Brain microvascular endothelial cell (primary cell): ENCODE measurements at regions not wholly inside any gene's neighbourhood (a gene's known extent, or its start where the extent isn't known, plus 50 kb on each side); places are given as distances from the start of the nearest gene placed in this dataset.
A peak's percentile ranks its signal among the peaks of the same experiment; 100 is the strongest.
"Not testable (repeated sequence)": the region's sequence is repeated elsewhere in the genome, so short reads cannot be mapped to it uniquely, and the experiment has no call there.

Source experiments
- DNase-seq: peaks from one replicate; pipeline ENCODE4 v3.0.0-alpha.2; 2020
- H3K27ac ChIP-seq: fragments of 250-450 bp; sonication (Bioruptor Pico); 2 replicates; pipeline ENCODE4 v1.5.1; 2020; ENCODE audit warnings: mild to moderate bottlenecking, moderate library complexity
- H3K27me3 ChIP-seq: fragments of 250-450 bp; sonication (Bioruptor Pico); replicated peaks from 2 replicates; pipeline ENCODE4 v1.5.1; 2020; ENCODE audit warnings: mild to moderate bottlenecking
- H3K36me3 ChIP-seq: fragments of 250-450 bp; sonication (Bioruptor Pico); replicated peaks from 2 replicates; pipeline ENCODE4 v1.5.1; 2020; ENCODE audit warnings: mild to moderate bottlenecking
- H3K4me3 ChIP-seq: 2 replicates; pipeline ENCODE4 v1.5.1; 2011; ENCODE audit warnings: low read depth, mild to moderate bottlenecking, control low read depth, low read length, moderate library complexity
- CTCF ChIP-seq: IDR thresholded peaks from 2 replicates; pipeline ENCODE4 v1.5.1; 2011; ENCODE audit warnings: low read depth, mild to moderate bottlenecking, moderate library complexity, low read length, control low read depth, inconsistent platforms; ENCODE audit errors: missing control alignments
- in situ Hi-C: cut with HindIII; loops from 2 replicates; pipeline ENCODE4 v1.10.0; 2017; ENCODE audit warnings: low sequenced_read_pairs, low pct_ligation_motif_present

GRCh38 chr2:64745562-64745961 is 91.8 kb upstream of the SERTAD2 start:
- TF ChIP-seq CTCF: no peak
- no peaks in the 10 kb centered on the region for H3K27me3 ChIP-seq
- no peak for DNase-seq
- no peak overlapping the region for H3K27ac ChIP-seq
- H3K4me3 ChIP-seq: no peak overlapping the region
- no peaks in the 10 kb centered on the region for H3K36me3 ChIP-seq
- in situ Hi-C loops: no loop called here

DNA sequence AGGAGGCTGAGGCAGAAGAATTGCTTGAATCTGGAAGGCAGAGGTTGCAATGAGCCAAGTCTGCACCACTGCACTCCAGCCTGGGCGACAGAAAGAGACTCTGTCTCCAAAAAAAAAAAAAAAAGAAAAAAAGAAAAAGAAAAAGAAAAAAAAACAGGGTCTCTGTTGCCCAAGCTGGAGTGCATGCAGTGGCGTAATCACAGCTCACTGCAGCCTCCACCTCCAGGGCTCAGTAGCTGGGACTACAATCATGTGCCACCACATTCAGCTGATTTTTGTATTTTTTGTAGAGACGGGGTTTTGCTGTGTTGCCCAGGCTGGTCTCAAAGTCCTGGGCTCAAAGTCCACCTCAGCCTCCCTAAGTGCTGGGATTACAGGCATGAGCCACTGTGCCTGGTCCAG is 94.0 kb upstream of the SERTAD2 start:
- in situ Hi-C loops: not testable (repeated sequence)

GRCh38 chr2:64748147-64748546 is 94.4 kb upstream of the SERTAD2 start:
- no peak overlapping the region for H3K27ac ChIP-seq
- in situ Hi-C loops: no loop called here
- no peak for TF ChIP-seq CTCF
- H3K27me3 ChIP-seq: no peaks in the 10 kb centered on the region
- H3K4me3 ChIP-seq: no peak overlapping the region
- H3K36me3 ChIP-seq: no peaks in the 10 kb centered on the region
- DNase-seq: no peak

More for the DNA sequence above, 94.0 kb upstream of the SERTAD2 start:
- H3K36me3 ChIP-seq, H3K4me3 ChIP-seq, H3K27ac ChIP-seq, DNase-seq, H3K27me3 ChIP-seq: not testable (repeated sequence)

GRCh38 chr2:64748561-64748960 is 94.8 kb upstream of the SERTAD2 start:
- in situ Hi-C loops: no loop called here
- H3K36me3 ChIP-seq: no peaks in the 10 kb centered on the region
- no peak overlapping the region for H3K27ac ChIP-seq
- DNase-seq: no peak
- no peak for TF ChIP-seq CTCF
- H3K4me3 ChIP-seq: no peak overlapping the region
- H3K27me3 ChIP-seq: no peaks in the 10 kb centered on the region

DNA sequence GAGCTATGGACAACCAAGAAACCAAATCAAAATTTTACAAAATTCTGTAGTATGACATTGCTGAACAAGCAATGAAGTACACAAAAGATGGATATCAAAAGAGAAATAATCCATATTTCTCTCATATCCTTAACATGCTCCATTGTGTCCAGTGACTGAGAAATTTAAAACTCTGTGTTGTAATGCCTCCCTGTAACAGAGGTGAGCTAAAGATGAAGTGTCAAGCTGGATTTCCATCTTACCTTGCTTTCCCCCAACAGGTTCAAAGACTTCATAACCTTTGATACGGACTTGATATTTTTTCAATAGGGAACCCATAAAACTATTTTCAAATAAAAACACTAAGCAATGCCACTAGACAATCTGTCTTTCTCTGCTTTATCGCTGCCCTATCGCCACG is 95.7 kb upstream of the SERTAD2 start:
- no peaks in the 10 kb centered on the region for H3K36me3 ChIP-seq
- H3K4me3 ChIP-seq: peak overlapping the region; percentile 83
- no peaks in the 10 kb centered on the region for H3K27me3 ChIP-seq
- in situ Hi-C loops: no loop called here
- no peak overlapping the region for H3K27ac ChIP-seq
- no peak for TF ChIP-seq CTCF
- DNase-seq: no peak

DNA sequence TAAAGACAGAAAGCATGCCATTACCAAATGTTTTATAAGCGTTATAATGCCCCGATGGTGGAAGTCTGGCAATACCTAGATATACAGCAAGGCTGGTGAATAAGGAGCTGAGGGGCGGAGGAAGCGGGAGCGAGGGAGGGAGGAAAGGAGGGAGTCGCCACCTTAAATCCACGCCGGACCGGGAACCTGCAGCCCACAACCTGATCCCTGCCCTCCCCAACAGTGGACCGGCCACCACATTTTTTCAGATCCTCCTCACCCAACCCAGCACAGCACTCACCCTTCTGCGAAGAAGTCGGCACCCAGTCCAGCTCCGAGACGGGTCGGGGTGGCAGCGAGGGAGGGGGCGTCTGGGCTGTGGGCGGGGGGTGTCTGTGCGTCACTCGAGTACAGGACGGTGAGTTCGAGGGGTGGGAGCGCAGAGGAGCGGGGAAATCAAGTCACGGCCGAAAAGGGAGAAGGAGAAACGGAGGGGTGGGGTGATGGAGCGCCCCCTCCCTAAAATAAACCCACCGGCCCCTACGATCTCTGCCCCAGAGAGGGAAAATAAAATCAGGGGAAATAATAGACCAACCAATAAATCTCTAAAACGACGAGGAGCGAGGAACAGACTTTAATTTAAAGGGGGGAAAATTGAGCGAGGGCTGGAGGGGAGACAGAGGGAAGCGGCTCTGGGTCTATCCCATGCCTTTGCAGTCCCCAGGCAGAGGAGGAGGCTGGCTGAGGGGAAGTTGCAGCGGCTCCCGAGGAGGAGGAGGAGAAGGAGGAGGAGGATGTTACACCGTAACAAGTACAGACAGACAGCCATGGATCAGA is 96.5 kb upstream of the SERTAD2 start:
- Histone ChIP-seq H3K4me3 (peak overlapping the region; percentile 83), H3K36me3 (no peaks in the 10 kb centered on the region), H3K27ac (peak overlapping the region; percentile 84), H3K27me3 (no peaks in the 10 kb centered on the region)
- no peak for TF ChIP-seq CTCF
- in situ Hi-C loops: no loop called here
- DNase-seq: peak; percentile 30
